GM21526 (cell line): ENCODE measurements at regions not wholly inside any gene's neighbourhood (a gene's known extent, or its start where the extent isn't known, plus 50 kb on each side); places are given as distances from the start of the nearest gene placed in this dataset.
"Not testable (repeated sequence)": the region's sequence is repeated elsewhere in the genome, so short reads cannot be mapped to it uniquely, and the experiment has no call there.

Source experiments
- ATAC-seq: cut with Tn5 transposase; IDR thresholded peaks from one replicate; pipeline ENCODE4 v1.9.1; 2021; ENCODE audit warnings: moderate library complexity; ENCODE audit not compliant: unreplicated experiment, low FRiP score

- no peak for ATAC-seq
Measured at GRCh38 chr3:26108846-26109489, 319.1 kb downstream of the OXSM start.

GRCh38 chr3:26114851-26115250 lies 325.0 kb downstream of the OXSM start:
- no peak for ATAC-seq

- ATAC-seq = peak; percentile 77
Measured at GRCh38 chr3:26118165-26118564, 328.3 kb downstream of the OXSM start.

GRCh38 chr3:26132942-26133341 lies 343.1 kb downstream of the OXSM start:
- ATAC-seq = no peak

GRCh38 chr3:26141296-26141695 lies 351.4 kb downstream of the OXSM start:
- no peak for ATAC-seq

GRCh38 chr3:26145769-26146168 lies 355.9 kb downstream of the OXSM start:
- no peak for ATAC-seq

GRCh38 chr3:26157428-26157827 lies 367.5 kb downstream of the OXSM start:
- ATAC-seq = not testable (repeated sequence)

GRCh38 chr3:26171006-26171405 lies 381.1 kb downstream of the OXSM start:
- no peak for ATAC-seq

GRCh38 chr3:26191556-26191955 lies 401.7 kb downstream of the OXSM start:
- no peak for ATAC-seq

GRCh38 chr3:26193558-26193957 lies 403.7 kb downstream of the OXSM start:
- no peak for ATAC-seq

- ATAC-seq = no peak
Measured at GRCh38 chr3:26196781-26197180, 406.9 kb downstream of the OXSM start.

- ATAC-seq = no peak
Measured at GRCh38 chr3:26198609-26199008, 408.7 kb downstream of the OXSM start.

GRCh38 chr3:26202169-26202568 lies 412.3 kb downstream of the OXSM start:
- no peak for ATAC-seq

GRCh38 chr3:26205475-26205874 lies 415.6 kb downstream of the OXSM start:
- ATAC-seq = no peak

- no peak for ATAC-seq
Measured at GRCh38 chr3:26208201-26208600, 414.4 kb upstream of the LRRC3B start.

GRCh38 chr3:26229801-26230200 lies 392.8 kb upstream of the LRRC3B start:
- ATAC-seq = no peak

GRCh38 chr3:26233374-26233773 lies 389.2 kb upstream of the LRRC3B start:
- ATAC-seq = no peak

- ATAC-seq = no peak
Measured at GRCh38 chr3:26236531-26236930, 386.0 kb upstream of the LRRC3B start.

- no peak for ATAC-seq
Measured at GRCh38 chr3:26237036-26237682, 385.4 kb upstream of the LRRC3B start.

GRCh38 chr3:26244586-26244985 lies 378.0 kb upstream of the LRRC3B start:
- ATAC-seq = not testable (repeated sequence)

- ATAC-seq = no peak
Measured at GRCh38 chr3:26245236-26245635, 377.3 kb upstream of the LRRC3B start.

- ATAC-seq = no peak
Measured at GRCh38 chr3:26246901-26247300, 375.7 kb upstream of the LRRC3B start.
